ENCODE measurements at regions not wholly inside any gene's neighbourhood (a gene's known extent, or its start where the extent isn't known, plus 50 kb on each side); places are given as distances from the start of the nearest gene placed in this dataset.

GRCh38 chr5:152987131-152987530, 503.3 kb upstream of the GRIA1 start:
- TF ChIP-seq CEBPB (IDR thresholded peaks at IDR 0.05; ENCODE audit: borderline replicate concordance in 1 of 2, low read depth in 2 of 2, low read length in 2 of 2), result no peak
- TF ChIP-seq SUZ12 (IDR thresholded peaks at IDR 0.05; ENCODE audit: unreplicated experiment), result no peak
- TF ChIP-seq NBN (IDR thresholded peaks at IDR 0.05), result no peak
- TF ChIP-seq FOXM1 (IDR thresholded peaks at IDR 0.05; ENCODE audit: low read depth, low read length), result no peak
- TF ChIP-seq NRF1 (conservative IDR thresholded peaks at IDR 0.05; ENCODE audit: low read depth, low read length), result no peak
- TF ChIP-seq HDAC2 (IDR thresholded peaks at IDR 0.05), result no peak
- no peak for TF ChIP-seq ZBTB33 (IDR thresholded peaks at IDR 0.05)
- TF ChIP-seq CBX5 (IDR thresholded peaks at IDR 0.05; ENCODE audit: low read depth), result no peak
- no peak for TF ChIP-seq CTCF (IDR thresholded peaks at IDR 0.05 in 2 of 3, conservative IDR thresholded peaks at IDR 0.05 in 1 of 3; ENCODE audit: control insufficient read depth in 2 of 3, extremely low read depth in 1 of 3, insufficient read depth in 1 of 3, low read depth in 3 of 3, low read length in 3 of 3)
- no peak for TF ChIP-seq POLR2A (IDR thresholded peaks at IDR 0.05; ENCODE audit: low read depth, low read length)
- TF ChIP-seq SREBF2 (IDR thresholded peaks at IDR 0.05; ENCODE audit: low read length), result no peak
- TF ChIP-seq SMARCA5 (IDR thresholded peaks at IDR 0.05), result no peak
- TF ChIP-seq RAD21 (IDR thresholded peaks at IDR 0.05; ENCODE audit: insufficient read depth, low read depth, low read length), result no peak
